Kidney (tissue), 13 donors: ENCODE measurements at regions not wholly inside any gene's neighbourhood (a gene's known extent, or its start where the extent isn't known, plus 50 kb on each side); places are given as distances from the start of the nearest gene placed in this dataset.

Experiments
- DNase-seq, 5 donors: peaks; one replicate each; pipeline ENCODE4 v3.0.0-alpha.2; 2013 to 2020
- FAIRE-seq: peaks from 2 replicates; lab custom pipeline; 2012; peaks lifted over from hg19 to GRCh38; lab: Jason Lieb, UNC
- H3K27ac ChIP-seq, 2 donors: one replicate each; pipeline ENCODE4 v1.7.0; 2013; ENCODE audit warnings: low read depth in 2 of 2, low read length in 2 of 2, inconsistent platforms in 1 of 2
- H3K27me3 ChIP-seq: one replicate; pipeline ENCODE4 v1.7.1; 2013; ENCODE audit warnings: low read length, inconsistent platforms; ENCODE audit not compliant: control insufficient read depth, insufficient read depth
- H3K36me3 ChIP-seq, 3 donors: one replicate each; pipeline versions ENCODE4 v1.7.0 to v1.7.1; 2013; ENCODE audit warnings: low read length in 3 of 3, control low read depth in 1 of 3, inconsistent platforms in 1 of 3; ENCODE audit not compliant: insufficient read depth in 3 of 3, control insufficient read depth in 2 of 3
- H3K4me1 ChIP-seq, 3 donors: one replicate each; pipeline versions ENCODE4 v1.7.0 to v1.7.1; 2013; ENCODE audit warnings: low read length in 3 of 3, inconsistent platforms in 1 of 3, low read depth in 1 of 3; ENCODE audit not compliant: control insufficient read depth in 2 of 3, insufficient read depth in 2 of 3
- H3K4me3 ChIP-seq, 3 donors: one replicate each; pipeline versions ENCODE4 v1.7.0 to v1.8.1; 2013; ENCODE audit warnings: low read length in 3 of 3, control low read depth in 1 of 3, inconsistent platforms in 1 of 3
- H3K9ac ChIP-seq, 3 donors: one replicate each; pipeline versions ENCODE4 v1.7.0 to v1.7.1; 2013; ENCODE audit warnings: low read length in 3 of 3, control low read depth in 1 of 3, inconsistent platforms in 1 of 3
- H3K9me3 ChIP-seq, 3 donors: one replicate each; pipeline versions ENCODE4 v1.7.0 to v1.7.1; 2013; ENCODE audit warnings: low read length in 3 of 3, control low read depth in 1 of 3, inconsistent platforms in 1 of 3; ENCODE audit not compliant: control insufficient read depth in 2 of 3, insufficient read depth in 1 of 3
- intact Hi-C: fragments of 100-400 bp; cut with DNase I; formaldehyde crosslinking; loops from one replicate; pipeline ENCODE4 v1.11.1; 2022
- TF ChIP-seq, protein P1 (sequence below): IDR thresholded peaks from 3 replicates; pipeline ENCODE4 v1.5.1; 2012; ENCODE audit warnings: mild to moderate bottlenecking, moderate library complexity, borderline replicate concordance; ENCODE audit not compliant: insufficient read depth; ENCODE audit errors: extremely low read depth
- donor health status: control.
- donor health status: control.
- donor health status: control.
- donor health status: control.
- donor health status: control.
- donor health status: DM: yes; HTN: yes; CAD: no.
- donor health status: Normal renal cell carcinoma (clear cell type).

DNA sequence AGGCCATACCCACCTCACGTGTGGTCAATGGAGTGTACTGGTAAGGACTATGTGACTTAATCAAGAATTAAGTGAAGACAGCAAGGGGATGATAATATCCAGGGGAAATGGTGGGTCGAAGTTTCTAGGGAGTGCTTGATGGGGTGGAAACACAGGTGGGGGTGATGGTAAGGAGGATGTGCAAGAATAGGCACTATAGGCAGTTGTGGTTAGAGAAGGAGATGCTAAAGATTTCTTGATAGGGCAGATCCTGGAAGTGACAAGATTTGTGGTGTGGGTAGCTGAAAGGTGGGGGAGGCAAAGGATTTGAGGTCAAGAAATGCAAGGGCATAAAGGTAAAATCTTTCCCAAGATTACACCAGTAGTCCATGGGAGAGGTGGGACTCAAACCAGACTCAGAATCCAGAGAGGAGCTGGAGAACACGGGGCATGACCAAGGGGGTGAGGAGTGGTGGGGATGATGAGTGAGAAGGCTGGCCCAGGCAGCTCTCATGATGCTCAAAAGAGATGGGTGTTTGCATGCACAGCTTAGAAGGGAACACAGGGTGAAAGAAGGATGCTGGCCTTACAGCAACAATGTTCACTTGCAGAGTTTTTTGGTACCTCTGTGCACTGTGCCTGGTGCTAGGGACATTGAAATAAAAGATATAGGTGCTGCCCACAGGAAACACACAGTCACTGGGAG is 78.4 kb downstream of the CCR1 start:
- TF ChIP-seq, protein P1, sequence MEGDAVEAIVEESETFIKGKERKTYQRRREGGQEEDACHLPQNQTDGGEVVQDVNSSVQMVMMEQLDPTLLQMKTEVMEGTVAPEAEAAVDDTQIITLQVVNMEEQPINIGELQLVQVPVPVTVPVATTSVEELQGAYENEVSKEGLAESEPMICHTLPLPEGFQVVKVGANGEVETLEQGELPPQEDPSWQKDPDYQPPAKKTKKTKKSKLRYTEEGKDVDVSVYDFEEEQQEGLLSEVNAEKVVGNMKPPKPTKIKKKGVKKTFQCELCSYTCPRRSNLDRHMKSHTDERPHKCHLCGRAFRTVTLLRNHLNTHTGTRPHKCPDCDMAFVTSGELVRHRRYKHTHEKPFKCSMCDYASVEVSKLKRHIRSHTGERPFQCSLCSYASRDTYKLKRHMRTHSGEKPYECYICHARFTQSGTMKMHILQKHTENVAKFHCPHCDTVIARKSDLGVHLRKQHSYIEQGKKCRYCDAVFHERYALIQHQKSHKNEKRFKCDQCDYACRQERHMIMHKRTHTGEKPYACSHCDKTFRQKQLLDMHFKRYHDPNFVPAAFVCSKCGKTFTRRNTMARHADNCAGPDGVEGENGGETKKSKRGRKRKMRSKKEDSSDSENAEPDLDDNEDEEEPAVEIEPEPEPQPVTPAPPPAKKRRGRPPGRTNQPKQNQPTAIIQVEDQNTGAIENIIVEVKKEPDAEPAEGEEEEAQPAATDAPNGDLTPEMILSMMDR, result no peak
- H3K4me3 ChIP-seq, result no peak overlapping the region
- intact Hi-C loops, result no loop called here
- FAIRE-seq (no peak), DNase-seq (no peak)
- no peak overlapping the region for H3K9ac ChIP-seq
- H3K4me1 ChIP-seq, result no peaks in the 10 kb centered on the region
- no peaks in the 10 kb centered on the region for H3K36me3 ChIP-seq
- H3K27me3 ChIP-seq, result no peaks in the 10 kb centered on the region
- H3K27ac ChIP-seq, result no peak overlapping the region
- H3K9me3 ChIP-seq, result no peaks in the 10 kb centered on the region

DNA sequence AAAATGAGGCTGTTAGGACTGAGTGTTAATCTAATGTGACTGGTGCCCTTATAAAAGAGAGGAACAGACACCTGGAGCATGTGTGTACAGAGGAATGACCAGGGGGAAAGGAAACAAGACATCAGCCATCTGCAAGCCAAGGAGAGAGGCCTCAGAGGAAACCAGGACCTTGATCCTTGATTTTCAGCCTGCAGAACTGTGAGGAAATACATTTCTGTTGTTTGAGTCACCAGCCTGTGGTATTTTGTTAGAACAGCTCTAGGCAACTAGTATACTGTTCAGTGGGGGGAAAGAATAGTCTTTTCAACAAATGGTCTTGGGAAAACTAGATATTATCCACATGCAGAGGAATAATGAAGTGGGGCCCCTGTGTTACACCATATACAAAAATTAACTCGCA is 80.6 kb downstream of the CCR1 start:
- H3K36me3 ChIP-seq, result no peaks in the 10 kb centered on the region
- DNase-seq (no peak), FAIRE-seq (no peak)
- no peak overlapping the region for H3K27ac ChIP-seq
- H3K4me3 ChIP-seq, result no peak overlapping the region
- TF ChIP-seq, protein P1, result no peak
- H3K27me3 ChIP-seq, result no peaks in the 10 kb centered on the region
- peaks cover 0 to 3% (median 0%) of the 10 kb centered on the region in 3 donors for H3K4me1 ChIP-seq
- H3K9ac ChIP-seq, result no peak overlapping the region
- H3K9me3 ChIP-seq, result no peaks in the 10 kb centered on the region
- intact Hi-C loops, result no loop called here

DNA sequence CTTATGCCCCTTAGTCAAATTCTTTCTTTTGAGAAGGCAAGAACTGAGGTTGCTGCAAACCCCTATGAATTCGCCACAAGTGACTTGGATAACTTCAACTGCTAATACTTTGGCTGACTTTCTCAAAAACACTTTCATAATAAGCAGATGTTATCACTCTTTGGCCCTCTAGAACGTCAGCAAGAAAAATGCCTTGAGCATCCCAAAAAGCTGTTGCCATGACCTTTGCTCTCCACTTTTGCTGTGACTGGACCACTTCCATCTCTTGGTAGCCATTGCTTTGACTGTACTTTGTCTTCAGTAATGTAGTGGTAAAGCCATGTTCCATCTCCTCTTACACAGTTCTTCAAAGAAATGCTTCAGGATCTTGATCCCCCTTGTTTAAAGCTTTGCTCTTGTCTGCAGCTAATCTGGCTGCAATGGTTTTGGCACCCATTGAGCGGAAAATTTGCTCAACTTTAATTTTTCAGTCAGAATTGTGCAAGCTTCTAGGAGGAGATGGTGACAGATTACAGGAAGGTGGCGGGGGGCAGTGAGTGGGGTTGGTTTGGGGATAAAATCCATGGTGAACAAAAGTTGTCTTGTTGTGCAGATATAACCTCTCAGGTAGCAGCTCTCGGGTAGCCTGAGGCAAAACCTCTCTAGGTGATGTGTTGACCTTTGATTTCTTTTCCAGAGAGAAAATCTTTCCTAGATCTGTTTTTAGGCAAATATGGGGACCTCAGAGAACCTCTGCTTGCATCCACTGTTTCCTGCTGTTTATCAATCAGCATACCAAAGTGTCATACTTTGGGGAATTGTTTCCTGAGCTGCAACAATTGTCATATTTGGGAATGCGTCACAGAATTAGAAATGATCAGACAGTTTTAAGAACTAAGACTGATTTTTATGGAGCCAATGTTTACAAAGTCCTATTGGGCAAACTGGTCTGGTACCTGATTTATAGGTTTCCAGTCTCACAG is 83.6 kb downstream of the CCR1 start:
- Histone ChIP-seq H3K4me3 (no peak overlapping the region), H3K27me3 (no peaks in the 10 kb centered on the region), H3K9me3 (no peaks in the 10 kb centered on the region), H3K36me3 (no peaks in the 10 kb centered on the region), H3K27ac (peak overlapping the region in 1 of 2 donors; percentile 57), H3K4me1 (peaks cover 0 to 3% (median 0%) of the 10 kb centered on the region in 3 donors), H3K9ac (no peak overlapping the region)
- FAIRE-seq, result no peak
- intact Hi-C loops, result no loop called here
- TF ChIP-seq, protein P1, result no peak
- peak in 1 of 5 donors; percentile 54 for DNase-seq
